ENCODE measurements at regions not wholly inside any gene's neighbourhood (a gene's known extent, or its start where the extent isn't known, plus 50 kb on each side); places are given as distances from the start of the nearest gene placed in this dataset.

DNA sequence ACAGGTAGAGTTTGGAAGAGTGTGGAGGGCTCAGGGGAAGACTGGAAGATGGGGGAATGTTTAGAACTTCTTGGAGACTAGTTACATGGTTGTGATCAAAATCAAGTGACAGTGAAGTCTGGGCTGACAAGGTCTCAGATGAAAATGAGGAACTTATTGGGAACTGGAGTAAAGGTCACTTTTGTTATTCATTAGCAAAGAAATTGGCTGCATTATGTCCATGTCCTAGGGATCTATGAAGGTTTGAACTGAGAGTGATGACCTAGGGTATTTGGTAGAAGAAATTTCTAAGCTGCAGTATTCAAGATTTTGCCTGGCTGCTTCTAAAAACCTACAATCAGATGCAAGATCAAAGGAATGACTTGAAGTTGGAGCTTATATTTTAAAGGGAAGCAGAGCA lies 747.1 kb downstream of the KCNJ2 start:
- H3K27me3 ChIP-seq (ENCODE audit: control insufficient read depth, insufficient read depth, low read length) = no peaks in the 10 kb centered on the region
- no peak overlapping the region for H4K91ac ChIP-seq (ENCODE audit: insufficient read depth, low read depth, low read length)
- in situ Hi-C loops (cut with MboI; ENCODE audit: low sequenced_read_pairs) (no loop called here), dilution Hi-C loops (cut with HindIII; ENCODE audit: low sequenced_read_pairs, unreplicated experiment) (no loop called here), intact Hi-C loops (cut with micrococcal nuclease) (no loop called here)
- no peak overlapping the region for H4K5ac ChIP-seq (ENCODE audit: low read depth, low read length)
- no peak overlapping the region for H3K14ac ChIP-seq (replicated peaks; ENCODE audit: low read depth, low read length)
- no peak overlapping the region for H3K23ac ChIP-seq (ENCODE audit: low read depth, low read length)
- H2AK5ac ChIP-seq (ENCODE audit: low read depth, low read length) = no peak overlapping the region
- 0 out of 2 replicates have a peak, but pooled peaks cover 2% of the 10 kb centered on the region for H3K4me1 ChIP-seq (ENCODE audit: control insufficient read depth, insufficient read depth, low read length)
- peaks cover 10% of the 10 kb centered on the region for H3K9me3 ChIP-seq (ENCODE audit: control insufficient read depth, insufficient read depth, low read length)
- ChIA-PET CTCF (no interaction called here), POLR2A (ENCODE audit: unreplicated experiment) (no interaction called here)
- H3K9me1 ChIP-seq (ENCODE audit: insufficient read depth, low read length) = no peaks in the 10 kb centered on the region
- H3K79me1 ChIP-seq (ENCODE audit: low read depth in 1 of 2, low read length in 2 of 2) = no peaks in the 10 kb centered on the region
- no peak overlapping the region for H2BK20ac ChIP-seq (ENCODE audit: low read depth, low read length)
- no peak overlapping the region for H2AK9ac ChIP-seq (replicated peaks; ENCODE audit: low read depth, low read length, poor library complexity)
- H3K4ac ChIP-seq (ENCODE audit: low read depth, low read length) = no peak overlapping the region
- TF ChIP-seq RAD21 (IDR thresholded peaks at IDR 0.05; ENCODE audit: low read length) (no peak), RFX5 (IDR thresholded peaks at IDR 0.05; ENCODE audit: low read depth, low read length) (no peak), MAFK (IDR thresholded peaks at IDR 0.05; ENCODE audit: low read depth, low read length) (no peak), MAZ (IDR thresholded peaks at IDR 0.05; ENCODE audit: borderline replicate concordance, low read depth, low read length) (no peak), MXI1 (IDR thresholded peaks at IDR 0.05; ENCODE audit: borderline replicate concordance, low read depth, low read length) (no peak), FOS (IDR thresholded peaks at IDR 0.05; ENCODE audit: low read depth, low read length) (no peak), RCOR1 (IDR thresholded peaks at IDR 0.05; ENCODE audit: insufficient replicate concordance, low read length) (no peak), POLR2A (IDR thresholded peaks at IDR 0.05; ENCODE audit: low read depth, low read length) (no peak), CHD1 (IDR thresholded peaks at IDR 0.05; ENCODE audit: low read depth, low read length) (no peak), BHLHE40 (IDR thresholded peaks at IDR 0.05; ENCODE audit: low read depth, low read length) (no peak), CEBPB (IDR thresholded peaks at IDR 0.05; ENCODE audit: low read depth, low read length) (no peak), SMC3 (IDR thresholded peaks at IDR 0.05; ENCODE audit: low read depth, low read length) (no peak), NFE2L2 (IDR thresholded peaks at IDR 0.05; ENCODE audit: low read depth, low read length) (no peak)
- TF ChIP-seq, protein P1, sequence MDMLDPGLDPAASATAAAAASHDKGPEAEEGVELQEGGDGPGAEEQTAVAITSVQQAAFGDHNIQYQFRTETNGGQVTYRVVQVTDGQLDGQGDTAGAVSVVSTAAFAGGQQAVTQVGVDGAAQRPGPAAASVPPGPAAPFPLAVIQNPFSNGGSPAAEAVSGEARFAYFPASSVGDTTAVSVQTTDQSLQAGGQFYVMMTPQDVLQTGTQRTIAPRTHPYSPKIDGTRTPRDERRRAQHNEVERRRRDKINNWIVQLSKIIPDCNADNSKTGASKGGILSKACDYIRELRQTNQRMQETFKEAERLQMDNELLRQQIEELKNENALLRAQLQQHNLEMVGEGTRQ (IDR thresholded peaks at IDR 0.05; ENCODE audit: low read depth, low read length) = no peak
- TF ChIP-seq, protein P2, sequence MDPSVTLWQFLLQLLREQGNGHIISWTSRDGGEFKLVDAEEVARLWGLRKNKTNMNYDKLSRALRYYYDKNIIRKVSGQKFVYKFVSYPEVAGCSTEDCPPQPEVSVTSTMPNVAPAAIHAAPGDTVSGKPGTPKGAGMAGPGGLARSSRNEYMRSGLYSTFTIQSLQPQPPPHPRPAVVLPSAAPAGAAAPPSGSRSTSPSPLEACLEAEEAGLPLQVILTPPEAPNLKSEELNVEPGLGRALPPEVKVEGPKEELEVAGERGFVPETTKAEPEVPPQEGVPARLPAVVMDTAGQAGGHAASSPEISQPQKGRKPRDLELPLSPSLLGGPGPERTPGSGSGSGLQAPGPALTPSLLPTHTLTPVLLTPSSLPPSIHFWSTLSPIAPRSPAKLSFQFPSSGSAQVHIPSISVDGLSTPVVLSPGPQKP (IDR thresholded peaks at IDR 0.05; ENCODE audit: borderline replicate concordance, low read depth, low read length) = no peak
- TF ChIP-seq, protein P3, sequence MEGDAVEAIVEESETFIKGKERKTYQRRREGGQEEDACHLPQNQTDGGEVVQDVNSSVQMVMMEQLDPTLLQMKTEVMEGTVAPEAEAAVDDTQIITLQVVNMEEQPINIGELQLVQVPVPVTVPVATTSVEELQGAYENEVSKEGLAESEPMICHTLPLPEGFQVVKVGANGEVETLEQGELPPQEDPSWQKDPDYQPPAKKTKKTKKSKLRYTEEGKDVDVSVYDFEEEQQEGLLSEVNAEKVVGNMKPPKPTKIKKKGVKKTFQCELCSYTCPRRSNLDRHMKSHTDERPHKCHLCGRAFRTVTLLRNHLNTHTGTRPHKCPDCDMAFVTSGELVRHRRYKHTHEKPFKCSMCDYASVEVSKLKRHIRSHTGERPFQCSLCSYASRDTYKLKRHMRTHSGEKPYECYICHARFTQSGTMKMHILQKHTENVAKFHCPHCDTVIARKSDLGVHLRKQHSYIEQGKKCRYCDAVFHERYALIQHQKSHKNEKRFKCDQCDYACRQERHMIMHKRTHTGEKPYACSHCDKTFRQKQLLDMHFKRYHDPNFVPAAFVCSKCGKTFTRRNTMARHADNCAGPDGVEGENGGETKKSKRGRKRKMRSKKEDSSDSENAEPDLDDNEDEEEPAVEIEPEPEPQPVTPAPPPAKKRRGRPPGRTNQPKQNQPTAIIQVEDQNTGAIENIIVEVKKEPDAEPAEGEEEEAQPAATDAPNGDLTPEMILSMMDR (conservative IDR thresholded peaks at IDR 0.05; ENCODE audit: low read depth, low read length) = no peak
- H2BK120ac ChIP-seq (ENCODE audit: low read depth, low read length) = no peak overlapping the region
- no TSS peak for BruUV-seq (replicated peaks)
- no peak overlapping the region for H3K27ac ChIP-seq (ENCODE audit: insufficient read depth, low read length)
- no peak overlapping the region for H2AFZ ChIP-seq (replicated peaks; ENCODE audit: low read length, poor library complexity)
- no peaks in the 10 kb centered on the region for H4K20me1 ChIP-seq (ENCODE audit: insufficient read depth, low read length)
- H2BK15ac ChIP-seq (ENCODE audit: low read depth, low read length) = no peak overlapping the region
- no peak overlapping the region for H3K4me3 ChIP-seq (ENCODE audit: insufficient read depth, low read depth, low read length)
- no peak for ATAC-seq (ENCODE audit: low read depth)
- no peak overlapping the region for H3K18ac ChIP-seq (ENCODE audit: low read depth, low read length)
- H3K36me3 ChIP-seq (ENCODE audit: control insufficient read depth, insufficient read depth, low read length) = no peaks in the 10 kb centered on the region
- H4K8ac ChIP-seq (ENCODE audit: low read depth in 2 of 2, low read length in 2 of 2) = no peak overlapping the region
- no peak overlapping the region for H3K56ac ChIP-seq (ENCODE audit: extremely low read depth, insufficient read depth, low read length)
- H3K4me2 ChIP-seq (ENCODE audit: low read depth, low read length) = no peak overlapping the region
- no peak for DNase-seq
- no peak overlapping the region for H3K9ac ChIP-seq (ENCODE audit: low read depth, low read length)
- H2BK5ac ChIP-seq (ENCODE audit: low read depth, low read length, poor library complexity, severe bottlenecking) = no peak overlapping the region

All from IMR-90 (cell line).